ENCODE measurements at regions not wholly inside any gene's neighbourhood (a gene's known extent, or its start where the extent isn't known, plus 50 kb on each side); places are given as distances from the start of the nearest gene placed in this dataset.
A peak's percentile ranks its signal among the peaks of the same experiment; 100 is the strongest.
"Not testable (repeated sequence)": the region's sequence is repeated elsewhere in the genome, so short reads cannot be mapped to it uniquely, and the experiment has no call there.

- no peak for DNase-seq (ENCODE audit: low read depth in 2 of 2)
Measured at GRCh38 chrX:101823236-101823635, 108.6 kb downstream of the ZMAT1 start.

GRCh38 chrX:101817739-101818138 lies 114.1 kb downstream of the ZMAT1 start:
- not testable (repeated sequence) for DNase-seq (ENCODE audit: low read depth in 2 of 2)

GRCh38 chrX:101813200-101813599 lies 118.6 kb downstream of the ZMAT1 start:
- DNase-seq (ENCODE audit: low read depth in 2 of 2) = no peak

- no peak for DNase-seq (ENCODE audit: low read depth in 2 of 2)
Measured at GRCh38 chrX:101803451-101803850, 128.4 kb downstream of the ZMAT1 start.

DNA sequence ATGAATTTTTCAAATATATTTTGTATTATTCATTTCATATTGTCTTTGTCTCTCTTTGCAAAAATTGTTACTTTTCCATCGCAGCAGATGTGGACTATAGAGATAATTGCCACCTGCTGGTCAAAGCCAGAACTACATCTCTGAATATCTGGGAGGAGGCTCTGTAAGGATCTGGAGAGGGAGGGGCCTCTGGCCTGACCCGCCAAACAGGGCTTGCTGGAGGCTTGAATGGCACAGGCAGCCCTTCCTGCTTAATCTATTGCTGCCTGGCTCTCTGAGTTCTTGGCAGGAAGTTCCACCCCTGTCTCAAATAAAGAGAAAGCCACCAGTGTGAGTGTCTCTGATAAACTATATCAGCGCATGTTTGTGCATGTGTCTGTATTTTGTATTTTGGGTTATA lies 132.4 kb downstream of the ZMAT1 start:
- DNase-seq (ENCODE audit: low read depth in 2 of 2) = peak; percentile 33 to 46

DNA sequence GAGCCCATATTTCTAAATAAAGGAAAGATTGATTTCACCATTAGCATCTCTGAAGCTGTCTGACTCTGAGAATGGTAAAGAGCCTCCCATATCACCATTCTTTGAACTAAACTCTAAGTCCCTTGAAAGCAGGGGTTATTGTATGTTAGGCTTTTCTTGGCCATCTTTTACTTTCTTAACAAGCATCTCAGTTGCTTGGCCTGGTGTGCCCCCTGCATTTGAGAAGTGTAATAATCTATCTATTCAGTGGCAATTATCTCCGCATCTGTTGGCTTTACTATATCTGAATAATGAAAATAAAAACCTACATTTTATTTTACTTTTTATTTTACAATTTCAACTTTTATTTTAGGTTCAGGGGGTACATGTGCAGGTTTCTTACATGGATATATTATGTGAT lies 128.3 kb upstream of the ARMCX2 start:
- no peak for DNase-seq (ENCODE audit: low read depth in 2 of 2)

- no peak for DNase-seq (ENCODE audit: low read depth in 2 of 2)
Measured at GRCh38 chrX:101785142-101785541, 125.5 kb upstream of the ARMCX2 start.

DNA sequence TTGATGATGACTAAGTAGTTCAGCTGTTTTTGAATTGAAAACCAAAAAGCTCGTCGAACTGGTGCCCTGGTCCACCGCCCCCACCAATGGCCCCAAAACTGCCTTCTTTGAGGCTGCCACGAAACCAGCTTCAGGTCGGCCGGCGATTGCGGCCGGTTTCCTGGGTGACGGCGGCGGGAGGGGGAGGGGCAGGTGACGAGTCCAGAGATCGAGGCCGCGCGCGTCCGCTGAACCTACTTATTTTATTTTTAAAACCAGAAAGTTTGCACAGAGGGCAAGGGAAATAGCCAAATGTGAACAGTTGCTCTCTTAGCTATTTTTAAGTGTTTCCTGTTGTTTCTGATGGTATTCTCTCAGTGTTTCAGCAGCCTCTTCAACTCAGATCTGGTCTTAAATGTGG lies 120.8 kb upstream of the ARMCX2 start:
- not testable (repeated sequence) for DNase-seq (ENCODE audit: low read depth in 2 of 2)

DNA sequence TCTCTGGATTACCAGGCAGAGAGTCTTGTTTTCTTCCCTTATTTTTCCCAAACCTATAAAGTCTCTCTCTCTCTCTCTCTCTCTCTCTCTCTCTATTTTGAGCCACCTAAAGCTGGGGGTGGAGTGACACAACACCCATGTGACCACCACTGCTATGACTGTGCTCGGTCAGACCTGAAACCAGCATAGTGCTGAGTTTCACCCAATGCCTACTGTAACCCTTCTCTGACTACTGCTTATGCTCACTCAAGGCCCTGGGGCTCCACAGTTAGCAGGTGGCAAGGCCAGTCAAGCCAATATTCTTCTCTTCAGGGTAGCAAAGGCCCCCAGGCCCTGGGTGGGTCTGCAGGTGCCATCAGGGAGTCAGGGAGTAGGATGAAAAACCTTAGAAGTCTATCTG lies 114.7 kb upstream of the ARMCX2 start:
- DNase-seq (ENCODE audit: low read depth in 2 of 2) = no peak

GRCh38 chrX:101764538-101764937 lies 104.9 kb upstream of the ARMCX2 start:
- DNase-seq (ENCODE audit: low read depth in 2 of 2) = no peak

DNA sequence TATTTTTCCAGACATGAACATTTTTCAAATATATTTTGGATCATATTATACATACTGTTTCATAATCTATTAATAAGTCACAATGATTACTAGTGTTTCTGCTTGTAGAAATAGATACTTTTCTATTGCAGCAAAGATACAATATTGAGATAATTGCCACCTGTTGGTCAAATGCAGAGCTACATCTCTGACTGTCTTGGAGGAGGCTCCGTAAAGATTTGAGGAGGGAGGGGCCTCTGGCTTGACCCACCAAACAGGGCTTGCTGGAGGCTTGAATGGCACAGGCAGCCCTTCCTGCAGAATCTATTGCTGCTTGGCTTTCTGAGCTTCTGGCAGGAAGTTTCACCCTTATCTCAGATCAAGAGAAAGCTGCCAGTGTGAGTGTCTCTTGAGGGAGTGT lies 99.3 kb upstream of the ARMCX2 start:
- no peak for DNase-seq (ENCODE audit: low read depth in 2 of 2)

DNA sequence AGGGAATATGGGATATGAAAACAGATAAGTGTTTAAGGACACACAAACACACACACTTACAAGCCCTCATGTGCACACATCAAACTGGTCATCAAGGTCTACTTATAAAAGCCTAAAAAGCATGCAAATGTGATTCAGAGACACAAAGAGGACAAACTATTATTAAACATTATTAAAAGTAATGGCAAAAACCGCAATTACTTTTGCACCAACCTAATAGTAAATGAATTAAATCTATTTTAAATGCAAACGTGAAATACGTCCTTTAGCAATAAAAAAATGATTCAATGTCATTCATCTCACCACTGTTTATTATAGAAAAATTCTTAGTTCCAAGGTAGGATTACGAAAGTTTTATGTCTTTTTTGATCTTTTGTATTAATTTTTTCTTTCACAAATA lies 91.1 kb upstream of the ARMCX2 start:
- no peak for DNase-seq (ENCODE audit: low read depth in 2 of 2)

- DNase-seq (ENCODE audit: low read depth in 2 of 2) = no peak
Measured at GRCh38 chrX:101749436-101749835, 89.8 kb upstream of the ARMCX2 start.

GRCh38 chrX:101745046-101745445 lies 85.4 kb upstream of the ARMCX2 start:
- DNase-seq (ENCODE audit: low read depth in 2 of 2) = no peak

GRCh38 chrX:101744085-101744484 lies 84.4 kb upstream of the ARMCX2 start:
- DNase-seq (ENCODE audit: low read depth in 2 of 2) = no peak

DNA sequence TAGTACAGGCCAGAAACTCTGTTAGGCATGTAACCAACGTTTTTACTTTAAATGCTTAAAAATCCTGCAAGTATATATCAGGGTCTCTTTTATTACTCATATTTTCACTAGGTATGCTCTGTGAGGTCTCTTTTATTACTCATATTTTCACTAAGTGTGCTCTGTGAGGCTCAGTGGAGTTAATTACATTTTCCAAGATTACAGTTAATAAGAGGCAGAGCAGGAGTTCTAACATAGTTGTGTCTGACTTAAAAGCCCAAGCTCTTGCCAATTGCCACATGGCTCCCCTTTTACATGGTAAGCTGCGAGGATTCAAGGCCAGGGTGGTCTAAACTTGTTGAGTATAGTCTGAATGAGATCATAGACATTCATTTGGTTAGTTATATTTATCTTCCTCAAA lies 81.0 kb upstream of the ARMCX2 start:
- DNase-seq (ENCODE audit: low read depth in 2 of 2) = no peak

DNA sequence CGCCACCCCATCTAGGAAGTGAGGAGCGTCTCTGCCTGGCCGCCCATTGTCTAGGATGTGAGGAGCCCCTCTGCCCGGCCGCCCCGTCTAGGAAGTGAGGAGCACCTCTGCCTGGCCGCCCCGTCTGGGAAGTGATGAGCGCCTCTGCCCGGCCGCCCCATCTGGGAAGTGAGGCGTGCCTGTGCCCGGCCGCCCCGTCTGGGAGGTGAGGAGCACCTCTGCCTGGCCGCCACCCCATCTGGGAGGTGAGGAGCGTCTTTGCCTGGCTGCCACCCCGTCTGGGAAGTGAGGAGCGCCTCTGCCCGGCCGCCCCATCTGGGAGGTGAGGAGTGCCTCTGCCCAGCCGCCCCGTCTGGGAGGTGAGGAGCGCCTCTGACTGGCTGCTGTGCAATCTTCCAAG lies 79.2 kb upstream of the ARMCX2 start:
- not testable (repeated sequence) for DNase-seq (ENCODE audit: low read depth in 2 of 2)

DNA sequence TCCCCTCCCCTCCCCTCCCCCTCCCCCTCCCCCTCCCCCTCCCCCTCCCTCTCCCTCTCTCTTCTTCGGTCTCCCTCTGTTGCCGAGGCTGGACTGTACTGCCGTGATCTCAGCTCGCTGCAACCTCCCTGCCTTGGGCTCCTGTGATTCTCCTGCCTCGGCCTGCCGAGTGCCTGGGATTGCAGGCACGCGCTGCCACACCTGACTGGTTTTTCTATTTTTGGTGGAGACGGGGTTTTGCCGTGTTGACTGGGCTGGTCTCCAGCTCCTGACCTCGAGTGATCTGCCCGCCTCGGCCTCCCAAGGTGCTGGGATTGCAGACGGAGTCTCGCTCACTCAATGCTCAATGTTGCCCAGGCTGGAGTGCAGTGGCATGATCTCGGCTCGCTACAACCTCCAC lies 78.8 kb upstream of the ARMCX2 start:
- not testable (repeated sequence) for DNase-seq (ENCODE audit: low read depth in 2 of 2)

- no peak for DNase-seq (ENCODE audit: low read depth in 2 of 2)
Measured at GRCh38 chrX:101736651-101737050, 77.0 kb upstream of the ARMCX2 start.

DNA sequence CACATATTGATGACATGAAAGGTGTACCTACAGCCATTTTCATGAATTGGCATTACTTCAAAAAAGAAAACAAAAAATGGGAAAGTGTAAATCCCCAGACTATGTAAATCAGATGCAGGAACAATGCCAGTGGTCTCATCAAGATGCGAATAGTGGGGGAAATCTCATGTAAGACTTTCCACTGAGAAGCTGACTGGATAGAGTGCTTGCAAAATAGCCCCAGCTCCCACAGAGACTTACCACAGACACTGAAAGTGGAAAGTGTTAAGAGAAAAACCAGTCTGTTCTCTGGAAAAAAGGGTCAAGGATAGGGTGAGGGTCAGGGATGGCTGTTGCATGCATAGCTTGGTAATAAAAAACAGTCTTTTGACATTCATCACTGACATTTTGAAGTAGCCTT lies 73.2 kb upstream of the ARMCX2 start:
- no peak for DNase-seq (ENCODE audit: low read depth in 2 of 2)

DNA sequence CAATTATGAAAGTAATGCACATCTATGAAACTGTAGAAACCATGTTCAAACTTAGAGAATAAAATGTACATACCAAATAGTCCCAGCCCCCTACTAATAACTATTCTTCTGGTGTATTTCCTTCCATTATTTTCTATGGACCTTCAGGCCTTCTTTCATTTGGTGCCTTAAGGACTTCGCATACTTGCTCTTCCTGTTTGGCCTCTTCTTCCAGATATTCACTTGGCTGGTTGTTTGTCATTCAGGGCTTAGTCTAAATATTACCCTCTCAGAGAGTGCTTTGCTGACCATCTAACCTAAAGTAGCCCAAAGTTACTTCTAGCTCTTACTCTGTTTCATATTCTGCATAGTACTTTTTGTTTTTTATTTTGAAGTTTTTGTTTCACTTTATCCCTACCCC lies 70.3 kb upstream of the ARMCX2 start:
- DNase-seq (ENCODE audit: low read depth in 2 of 2) = no peak
